HCT116 (cell line): ENCODE measurements at regions not wholly inside any gene's neighbourhood (a gene's known extent, or its start where the extent isn't known, plus 50 kb on each side); places are given as distances from the start of the nearest gene placed in this dataset.

Source experiments
- CTCF ChIP-seq, 3 experiments: fragments of 200-600 bp in 1 of 3; sonication (generic) in 1 of 3; IDR thresholded peaks in 2 of 3; conservative IDR thresholded peaks in 1 of 3; 2 replicates each; pipeline ENCODE4 v1.5.1; 2012 to 2017; ENCODE audit warnings: low read depth in 2 of 3, low read length in 2 of 3, antibody characterized with exemption in 1 of 3, borderline replicate concordance in 1 of 3, control low read depth in 1 of 3, mild to moderate bottlenecking in 1 of 3, mixed read lengths in 1 of 3, mixed run types in 1 of 3, moderate library complexity in 1 of 3; ENCODE audit not compliant: insufficient read depth in 1 of 3
- EGR1 ChIP-seq: IDR thresholded peaks from 2 replicates; pipeline ENCODE4 v1.6.1; 2012; ENCODE audit warnings: low read depth
- JUND ChIP-seq: IDR thresholded peaks from 2 replicates; pipeline ENCODE4 v1.6.1; 2012
- MAX ChIP-seq: IDR thresholded peaks from 2 replicates; pipeline ENCODE4 v1.6.1; 2012
- POLR2A ChIP-seq: IDR thresholded peaks from 2 replicates; pipeline ENCODE4 v1.7.0; 2011; ENCODE audit warnings: borderline replicate concordance; ENCODE audit not compliant: insufficient read depth, insufficient read length; ENCODE audit errors: extremely low read depth
- POLR2AphosphoS5 ChIP-seq: IDR thresholded peaks from 2 replicates; pipeline ENCODE4 v1.6.1; 2011; ENCODE audit warnings: mild to moderate bottlenecking, low read depth, low read length, moderate library complexity
- RAD21 ChIP-seq: IDR thresholded peaks from 2 replicates; pipeline ENCODE4 v1.6.1; 2012; ENCODE audit warnings: low read depth, mild to moderate bottlenecking
- TCF7L2 ChIP-seq: IDR thresholded peaks from 2 replicates; pipeline ENCODE4 v1.7.0; 2011; ENCODE audit warnings: borderline replicate concordance, inconsistent platforms; ENCODE audit not compliant: insufficient read depth, insufficient read length; ENCODE audit errors: extremely low read depth
- ZNF274 ChIP-seq: fragments of 200-500 bp; sonication (Bioruptor generic); IDR thresholded peaks from 2 replicates; pipeline ENCODE4 v1.6.1; 2014; ENCODE audit warnings: mild to moderate bottlenecking, low read depth, low read length, inconsistent platforms

GRCh38 chr6:74851596-74851995 is 354.3 kb downstream of the COL12A1 start:
- TF ChIP-seq POLR2A (no peak), CTCF (IDR thresholded peaks at IDR 0.05 in 2 of 3, conservative IDR thresholded peaks at IDR 0.05 in 1 of 3; ENCODE audit: borderline replicate concordance in 1 of 3, insufficient read depth in 1 of 3, low read depth in 2 of 3, low read length in 2 of 3) (no peak), ZNF274 (no peak), MAX (no peak), TCF7L2 (no peak), EGR1 (no peak), RAD21 (no peak), JUND (no peak), POLR2AphosphoS5 (no peak)
